Ammon's horn (tissue), 1 donor: ENCODE measurements at regions not wholly inside any gene's neighbourhood (a gene's known extent, or its start where the extent isn't known, plus 50 kb on each side); places are given as distances from the start of the nearest gene placed in this dataset.
"Not testable (repeated sequence)": the region's sequence is repeated elsewhere in the genome, so short reads cannot be mapped to it uniquely, and the experiment has no call there.

Experiments
- DNase-seq: peaks from one replicate; pipeline ENCODE4 v3.0.0-alpha.2; 2016; ENCODE audit warnings: low spot score

DNA sequence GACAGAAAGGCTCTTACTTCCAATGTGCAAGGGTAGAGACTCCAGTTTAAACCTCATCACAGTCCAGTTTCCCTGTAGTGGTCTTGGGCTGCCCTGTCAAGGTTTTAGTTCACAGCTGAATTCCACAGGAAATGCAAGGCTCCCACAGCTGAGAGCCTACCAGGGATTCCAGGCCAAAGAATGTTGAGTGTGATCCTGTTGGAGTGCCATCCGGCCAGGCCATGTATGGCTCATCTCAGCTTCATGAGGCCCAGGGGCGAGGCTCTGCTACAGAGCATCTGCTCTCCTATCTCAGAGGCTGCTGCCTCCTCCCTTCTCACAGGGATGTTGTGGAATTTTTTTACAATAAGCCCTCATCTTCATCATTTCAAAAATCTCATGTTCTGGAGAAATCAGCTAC is 239.8 kb upstream of the CCL2 start:
- DNase-seq = no peak

DNA sequence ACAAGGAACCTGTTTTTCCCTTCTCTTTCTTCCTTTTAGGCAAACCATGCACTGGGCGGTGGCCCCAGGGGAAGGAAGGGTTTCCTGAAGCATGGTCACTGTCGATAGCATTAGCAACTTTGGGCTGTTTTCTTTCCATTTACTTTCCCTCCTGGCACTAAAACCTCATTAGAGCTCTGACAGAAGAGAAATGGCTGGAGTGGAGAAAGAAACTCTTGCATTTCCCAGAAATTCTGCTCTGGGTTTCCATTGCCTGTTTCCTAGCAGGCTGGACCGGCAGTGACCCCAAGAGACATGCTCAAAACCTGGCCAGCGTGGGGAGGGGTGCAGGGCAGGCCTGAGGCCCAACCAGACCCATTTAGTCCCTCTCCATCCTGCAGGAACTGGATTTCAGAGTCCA is 230.7 kb upstream of the CCL2 start:
- DNase-seq = peak; percentile 53

DNA sequence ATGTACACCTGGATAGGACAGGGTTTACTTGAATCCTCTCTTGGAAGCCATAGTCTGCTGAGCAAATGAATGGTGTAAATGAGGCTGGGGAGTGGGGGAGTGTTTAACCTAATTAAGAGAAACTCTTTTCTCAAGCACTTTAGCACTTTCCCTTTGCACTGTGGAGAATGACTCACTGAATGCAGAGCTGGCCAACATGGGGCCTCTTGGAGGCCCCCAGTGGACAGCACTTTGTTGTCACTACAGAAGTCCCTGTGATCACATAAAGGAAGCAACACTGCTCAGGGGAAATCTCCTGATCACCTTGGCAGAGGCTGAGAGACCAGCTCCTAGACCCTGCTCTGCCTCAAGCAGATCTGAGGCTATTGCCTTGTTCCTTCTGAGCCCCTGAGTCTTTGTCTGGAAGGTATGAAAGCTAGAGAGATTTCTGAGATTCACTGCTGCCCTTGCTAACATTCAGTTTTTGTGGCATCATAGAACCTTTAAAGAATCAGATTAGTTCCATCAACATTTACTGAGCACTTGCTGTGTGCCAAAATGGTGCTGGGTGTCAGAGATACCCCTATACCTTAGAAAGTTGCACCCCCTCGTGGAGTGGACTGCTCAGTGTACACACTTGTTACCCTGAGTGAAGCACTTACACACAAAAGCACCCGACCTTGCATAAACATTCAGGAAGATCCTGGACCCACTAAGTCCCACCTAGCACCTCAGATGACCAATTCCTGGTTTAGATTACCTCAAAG is 230.1 kb upstream of the CCL2 start:
- no peak for DNase-seq

DNA sequence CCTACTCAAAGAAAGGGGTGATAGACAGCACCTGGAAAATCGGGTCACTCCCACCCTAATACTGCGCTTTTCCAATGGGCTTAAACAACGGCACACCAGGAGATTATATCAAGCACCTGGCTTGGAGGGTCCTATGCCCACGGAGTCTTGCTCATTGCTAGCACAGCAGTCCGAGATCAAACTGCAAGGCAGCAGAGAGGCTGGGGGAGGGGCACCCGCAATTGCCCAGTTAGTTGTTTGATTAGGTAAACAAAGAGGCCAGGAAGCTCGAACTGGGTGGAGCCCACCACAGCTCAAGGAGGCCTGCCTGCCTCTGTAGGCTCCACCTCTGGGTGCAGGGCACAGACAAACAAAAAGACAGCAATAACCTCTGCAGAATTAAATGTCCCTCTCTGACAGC is 224.5 kb upstream of the CCL2 start:
- DNase-seq = not testable (repeated sequence)

DNA sequence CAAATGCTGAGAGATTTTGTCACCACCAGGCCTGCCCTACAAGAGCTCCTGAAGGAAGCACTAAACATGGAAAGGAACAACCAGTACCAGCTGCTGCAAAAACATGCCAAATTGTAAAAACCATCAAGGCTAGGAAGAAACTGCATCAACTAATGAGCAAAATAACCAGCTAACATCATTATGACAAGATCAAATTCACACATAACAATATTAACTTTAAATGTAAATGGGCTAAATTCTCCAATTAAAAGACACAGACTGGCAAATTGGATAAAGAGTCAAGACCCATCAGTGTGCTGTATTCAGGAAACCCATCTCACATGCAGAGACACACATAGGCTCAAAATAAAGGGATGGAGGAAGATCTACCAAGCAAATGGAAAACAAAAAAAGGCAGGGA is 222.8 kb upstream of the CCL2 start:
- not testable (repeated sequence) for DNase-seq

DNA sequence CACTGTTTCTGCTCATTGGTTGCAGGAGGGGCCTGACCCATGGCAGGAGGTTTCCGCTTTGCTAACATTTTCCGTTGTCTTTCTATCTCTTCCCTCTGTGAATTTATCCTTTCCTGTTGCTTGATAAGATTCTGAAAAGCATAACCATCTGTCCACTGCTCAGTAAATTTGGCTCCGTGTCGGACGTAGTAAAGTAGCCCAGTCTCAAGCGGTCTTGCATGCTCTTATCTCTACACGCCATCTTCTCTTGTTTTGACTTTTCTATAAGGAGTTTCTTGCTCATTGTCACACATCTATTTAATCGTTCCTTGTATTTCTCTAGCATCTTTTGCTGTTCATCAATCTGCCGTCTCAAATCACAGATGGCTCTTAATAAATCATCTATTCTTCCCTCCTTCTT is 216.3 kb upstream of the CCL2 start:
- not testable (repeated sequence) for DNase-seq

DNA sequence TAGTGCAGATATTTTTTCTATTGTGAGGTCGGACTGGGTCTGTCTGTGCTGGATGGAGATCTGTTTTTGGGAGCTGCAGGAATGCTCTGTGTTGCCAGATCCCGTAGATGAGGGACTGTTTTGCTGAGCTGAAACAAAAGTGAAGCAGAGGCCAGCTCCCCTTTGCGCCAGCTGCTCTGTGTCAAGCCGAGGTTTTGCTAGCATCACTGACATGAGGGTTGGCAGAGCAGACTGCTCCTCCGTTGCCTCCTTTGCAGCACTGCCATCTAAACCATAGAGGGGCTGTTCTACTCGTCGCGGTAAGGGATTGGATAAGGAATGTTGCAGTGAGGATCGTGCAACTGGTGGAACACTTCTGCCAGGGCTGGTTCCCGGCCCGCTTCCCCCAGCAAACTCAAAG is 215.9 kb upstream of the CCL2 start:
- DNase-seq = not testable (repeated sequence)

DNA sequence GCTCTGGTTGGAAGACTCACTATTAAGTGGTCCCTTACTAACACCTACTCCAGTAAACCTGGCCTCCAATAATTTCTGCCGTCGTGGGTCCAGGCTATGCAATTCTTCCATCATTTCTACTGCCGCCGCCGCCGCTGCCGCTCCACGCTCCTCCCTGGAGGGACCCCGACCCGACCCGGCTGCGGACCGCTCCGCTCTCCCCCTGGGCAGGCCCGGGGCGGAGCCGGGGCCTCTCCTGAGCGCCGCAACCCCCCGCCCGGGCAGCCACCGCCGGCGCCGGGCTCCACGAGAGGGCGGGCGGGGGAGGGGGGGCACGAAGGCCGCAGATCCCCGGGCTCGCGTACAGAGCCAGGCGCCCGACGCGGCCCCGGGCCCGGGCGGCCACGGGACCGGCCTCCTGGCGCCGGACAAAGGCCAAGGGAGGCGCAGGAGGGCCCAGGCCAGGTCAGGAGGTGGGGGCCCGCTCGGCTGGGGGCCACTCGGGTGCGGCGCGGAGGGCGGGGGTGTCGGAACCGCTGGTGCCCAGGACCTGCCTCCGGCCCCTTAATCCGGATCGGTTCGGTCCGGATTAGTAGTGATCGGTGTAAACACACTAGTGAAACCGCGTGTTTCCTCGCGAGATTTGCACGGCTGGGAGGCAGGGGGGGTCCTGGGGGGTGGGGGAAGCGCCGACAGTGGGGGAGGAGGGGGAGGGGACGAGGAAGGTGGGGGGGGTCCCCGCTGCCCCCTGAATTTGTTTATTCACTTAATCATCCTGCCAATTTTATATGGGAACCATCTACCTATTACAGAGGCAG is 215.1 kb upstream of the CCL2 start:
- not testable (repeated sequence) for DNase-seq

DNA sequence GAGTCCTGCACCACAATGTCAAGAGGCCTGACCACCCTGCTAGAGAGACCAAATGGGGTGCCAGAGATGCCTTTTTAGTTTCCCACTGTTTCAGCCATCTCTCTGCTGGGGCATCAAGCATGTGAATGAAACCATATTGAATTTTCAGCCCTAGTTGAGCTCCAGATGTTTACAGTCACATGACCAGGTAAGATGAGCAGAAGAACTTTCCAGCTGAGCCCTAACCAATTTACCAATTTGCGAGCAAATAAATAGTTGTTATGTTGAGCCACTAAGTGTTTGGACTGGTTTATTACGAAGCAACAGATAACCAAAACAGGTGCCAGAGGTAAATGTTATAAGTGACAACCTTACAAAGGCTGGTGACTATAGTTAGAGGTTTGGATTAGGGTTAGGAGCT is 209.1 kb upstream of the CCL2 start:
- no peak for DNase-seq

DNA sequence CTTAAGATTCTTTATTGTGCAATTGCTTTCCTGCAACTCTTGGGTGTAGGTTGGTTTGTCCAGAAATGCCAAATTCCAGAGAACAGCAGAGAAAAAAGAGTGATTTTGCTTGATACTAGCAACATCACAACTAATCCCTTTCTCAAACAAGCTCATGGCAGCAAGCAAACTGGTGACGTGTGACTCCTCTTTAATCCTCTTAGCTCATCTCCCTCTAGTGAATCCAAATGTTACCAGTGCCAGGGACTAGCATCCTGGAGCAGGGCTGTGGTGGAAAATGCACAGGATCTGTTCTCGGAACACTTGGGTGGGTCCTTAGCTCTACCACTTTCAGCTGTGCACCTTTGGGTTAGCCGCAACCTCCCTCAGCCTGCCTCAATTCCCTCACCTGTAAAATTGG is 204.0 kb upstream of the CCL2 start:
- DNase-seq = no peak

DNA sequence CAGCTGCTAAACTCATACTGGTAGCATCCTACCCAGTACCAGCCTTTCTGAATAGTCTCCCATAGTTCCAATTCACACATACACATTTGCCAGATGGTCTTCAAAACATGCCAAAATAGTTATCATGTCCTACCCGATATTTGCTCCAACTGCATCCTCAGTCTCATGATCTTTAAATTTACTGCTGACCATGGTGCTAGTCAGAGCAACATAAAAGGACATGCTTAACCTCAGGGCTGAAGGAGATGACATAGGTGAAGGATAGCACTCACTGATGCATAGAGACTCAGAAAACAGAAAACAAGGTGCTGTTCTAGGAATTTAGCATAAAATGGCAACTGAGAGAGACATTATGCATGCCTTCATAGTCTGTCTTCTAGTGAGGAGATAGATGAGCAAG is 200.6 kb upstream of the CCL2 start:
- DNase-seq = no peak

DNA sequence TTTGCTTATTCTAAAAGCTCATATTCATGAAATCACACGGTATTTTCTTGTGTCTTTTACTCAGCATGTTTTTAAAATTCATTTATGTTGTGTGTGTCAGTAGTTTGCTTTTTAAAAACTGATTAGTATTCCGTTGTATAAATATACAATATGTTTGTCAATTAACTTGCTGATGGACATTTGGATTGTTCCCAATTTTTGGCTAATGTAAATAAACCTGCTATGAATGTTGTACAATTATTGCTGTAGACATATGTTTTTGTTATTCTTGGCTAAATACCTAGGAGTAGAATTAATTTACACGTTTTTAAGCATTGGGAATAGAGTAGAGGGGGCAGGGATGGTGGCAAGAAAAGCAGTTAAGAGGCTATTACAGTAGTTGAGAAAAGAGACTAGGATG is 199.5 kb upstream of the CCL2 start:
- DNase-seq = no peak

DNA sequence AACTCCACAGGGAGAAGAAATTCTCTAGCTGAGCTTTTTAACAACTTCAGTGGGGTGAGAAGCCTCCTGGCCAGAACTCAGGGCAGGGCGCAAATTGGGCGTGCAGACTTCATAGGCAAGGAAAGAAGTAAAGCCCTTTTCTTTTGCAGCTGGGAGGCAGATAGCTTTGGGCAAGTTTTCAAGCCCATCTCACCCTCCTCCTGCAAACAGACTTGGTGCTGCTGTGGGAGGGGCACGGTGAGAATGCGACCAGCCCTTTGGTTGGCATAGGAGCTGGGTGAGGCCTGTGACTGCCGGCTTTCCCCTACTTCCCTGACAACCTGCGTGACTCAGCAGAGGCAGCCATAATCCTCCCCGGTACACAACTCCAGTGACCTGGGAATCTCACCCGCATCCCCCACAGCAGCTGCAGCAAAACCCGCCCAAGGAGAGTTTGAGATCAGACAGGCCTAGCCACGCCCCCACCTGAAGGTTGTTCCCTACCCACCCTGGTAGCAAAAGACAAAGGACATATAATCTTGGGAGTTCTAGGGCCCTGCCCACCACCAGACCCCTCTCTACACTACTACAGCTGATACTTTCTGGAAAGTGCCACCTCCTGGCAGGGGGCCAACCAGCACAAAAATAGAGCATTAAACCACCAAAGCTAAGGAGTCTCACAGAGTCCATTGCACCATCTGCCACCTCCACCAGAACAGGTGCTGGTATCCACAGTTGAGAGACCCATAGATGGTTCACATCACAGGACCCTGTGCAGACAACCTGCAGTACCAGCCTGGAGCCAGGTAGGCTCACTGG is 195.5 kb upstream of the CCL2 start:
- DNase-seq = no peak

DNA sequence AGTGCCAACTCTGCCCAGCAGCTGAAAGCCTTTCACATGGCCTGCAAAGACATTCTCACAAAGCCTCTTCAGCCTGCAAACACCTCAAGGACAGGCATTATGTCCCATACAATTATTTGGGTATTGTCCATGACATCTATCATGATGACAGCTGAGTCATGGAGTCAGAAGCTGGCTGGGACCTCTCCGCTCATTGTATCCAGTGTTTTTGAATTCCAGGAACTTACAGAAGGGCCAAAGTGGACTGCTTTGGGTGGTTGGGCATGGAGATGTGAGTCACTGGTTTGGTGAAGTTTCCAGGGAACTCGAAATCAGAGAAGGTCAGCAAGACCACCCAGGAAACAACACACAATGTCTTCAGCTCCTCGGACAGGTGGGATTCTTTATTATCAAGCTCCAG is 188.6 kb upstream of the CCL2 start:
- no peak for DNase-seq

DNA sequence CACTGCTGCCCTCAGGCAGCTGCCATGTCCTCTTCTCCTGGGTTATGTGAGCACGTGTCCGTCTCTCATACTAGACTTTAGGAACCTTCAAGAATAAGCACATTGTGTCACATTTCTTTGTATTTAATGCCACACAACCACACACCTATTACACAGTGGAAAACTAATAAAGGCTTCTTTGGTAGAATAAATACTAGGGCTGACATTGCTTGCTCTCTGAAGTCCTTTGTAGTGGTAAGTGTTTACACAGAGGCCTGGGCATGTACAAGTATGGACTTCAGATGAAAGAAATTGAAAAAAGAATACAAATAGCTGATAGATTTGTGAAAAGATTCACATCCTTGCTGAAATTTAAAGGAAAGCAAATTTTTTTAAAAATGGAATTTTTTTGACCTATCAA is 188.1 kb upstream of the CCL2 start:
- no peak for DNase-seq

DNA sequence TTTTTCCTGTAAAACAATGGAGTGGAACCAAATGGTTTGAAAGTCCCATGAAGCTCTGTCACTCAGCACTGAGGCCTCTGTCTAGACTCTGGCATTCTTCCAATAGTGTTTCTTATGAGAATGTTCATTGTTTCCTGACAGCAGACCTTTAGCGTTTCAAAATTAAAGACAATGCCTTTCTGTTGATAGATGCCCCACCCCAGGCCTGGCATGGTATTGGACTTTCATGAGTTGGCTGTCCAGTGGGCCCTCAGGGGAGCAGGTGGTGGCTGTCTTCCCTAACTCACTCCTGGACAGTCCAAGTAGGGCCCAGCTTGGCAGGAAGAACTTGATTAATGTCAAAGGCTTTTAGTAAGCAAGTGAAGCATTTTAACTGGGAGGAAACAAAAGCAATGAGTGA is 186.5 kb upstream of the CCL2 start:
- DNase-seq = peak; percentile 20

DNA sequence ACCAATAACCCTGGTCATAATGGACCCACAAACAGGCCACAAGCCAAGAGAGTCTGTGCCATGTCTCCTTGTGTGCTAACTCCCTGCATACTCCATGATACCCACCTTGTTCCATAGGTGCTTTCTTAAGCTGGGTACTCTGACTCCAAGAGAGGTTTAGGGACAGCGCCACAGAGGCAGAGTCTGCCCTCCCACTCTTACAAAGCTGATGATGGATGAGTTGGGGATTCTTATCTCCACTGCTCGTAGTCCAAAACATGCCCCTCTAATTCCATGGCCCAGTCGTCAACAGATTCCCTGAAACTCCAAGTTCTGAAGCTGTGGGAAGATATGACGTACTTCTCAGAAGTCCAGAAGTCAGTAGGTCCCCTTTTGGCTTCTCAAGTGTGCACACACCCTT is 184.4 kb upstream of the CCL2 start:
- DNase-seq = no peak

DNA sequence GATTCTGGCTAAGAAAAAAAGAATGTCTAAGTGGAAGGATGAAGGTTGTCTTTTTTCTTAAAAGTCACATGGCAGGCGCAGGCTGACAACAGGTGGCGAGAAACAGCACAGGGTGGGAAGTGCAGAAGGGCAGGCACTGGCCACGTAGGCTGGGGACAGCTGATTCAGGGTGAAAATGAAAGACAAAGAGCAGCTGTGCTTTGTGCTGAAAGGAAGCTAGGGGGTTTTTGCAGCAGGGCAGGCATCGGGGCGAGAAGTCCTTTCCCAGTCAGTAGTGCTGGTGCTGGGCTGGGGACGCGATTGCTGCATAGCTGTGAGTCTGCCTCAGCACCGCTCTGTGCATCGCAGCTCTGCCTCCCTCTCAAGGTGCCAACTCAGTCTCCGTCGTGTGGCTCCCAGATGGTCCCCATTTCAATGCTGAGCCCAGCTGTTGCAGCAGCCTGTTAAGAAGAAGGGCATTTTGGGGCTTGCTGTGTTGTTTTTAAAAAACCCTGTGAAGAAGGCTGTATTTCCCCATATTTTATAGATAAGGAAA is 183.1 kb upstream of the CCL2 start:
- no peak for DNase-seq

DNA sequence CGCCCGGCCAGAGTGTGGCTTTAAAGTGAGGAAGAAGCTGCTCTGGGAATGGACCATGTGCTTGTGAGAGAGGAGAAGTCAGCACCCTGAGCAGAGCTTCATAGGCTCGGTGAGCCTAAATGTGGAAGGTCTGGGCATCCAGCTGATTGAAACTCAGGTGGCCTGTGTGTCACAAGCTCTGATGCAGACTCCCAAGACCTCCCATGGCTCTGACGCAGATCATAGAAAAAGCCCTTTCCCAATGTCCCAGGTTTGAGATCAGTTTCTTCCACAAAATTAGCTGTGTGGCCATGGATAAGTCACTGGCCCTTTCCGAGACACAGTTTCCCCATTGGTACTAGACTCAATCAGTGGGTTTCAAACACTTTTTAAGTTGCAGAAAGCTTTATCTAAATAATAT is 180.0 kb upstream of the CCL2 start:
- no peak for DNase-seq

DNA sequence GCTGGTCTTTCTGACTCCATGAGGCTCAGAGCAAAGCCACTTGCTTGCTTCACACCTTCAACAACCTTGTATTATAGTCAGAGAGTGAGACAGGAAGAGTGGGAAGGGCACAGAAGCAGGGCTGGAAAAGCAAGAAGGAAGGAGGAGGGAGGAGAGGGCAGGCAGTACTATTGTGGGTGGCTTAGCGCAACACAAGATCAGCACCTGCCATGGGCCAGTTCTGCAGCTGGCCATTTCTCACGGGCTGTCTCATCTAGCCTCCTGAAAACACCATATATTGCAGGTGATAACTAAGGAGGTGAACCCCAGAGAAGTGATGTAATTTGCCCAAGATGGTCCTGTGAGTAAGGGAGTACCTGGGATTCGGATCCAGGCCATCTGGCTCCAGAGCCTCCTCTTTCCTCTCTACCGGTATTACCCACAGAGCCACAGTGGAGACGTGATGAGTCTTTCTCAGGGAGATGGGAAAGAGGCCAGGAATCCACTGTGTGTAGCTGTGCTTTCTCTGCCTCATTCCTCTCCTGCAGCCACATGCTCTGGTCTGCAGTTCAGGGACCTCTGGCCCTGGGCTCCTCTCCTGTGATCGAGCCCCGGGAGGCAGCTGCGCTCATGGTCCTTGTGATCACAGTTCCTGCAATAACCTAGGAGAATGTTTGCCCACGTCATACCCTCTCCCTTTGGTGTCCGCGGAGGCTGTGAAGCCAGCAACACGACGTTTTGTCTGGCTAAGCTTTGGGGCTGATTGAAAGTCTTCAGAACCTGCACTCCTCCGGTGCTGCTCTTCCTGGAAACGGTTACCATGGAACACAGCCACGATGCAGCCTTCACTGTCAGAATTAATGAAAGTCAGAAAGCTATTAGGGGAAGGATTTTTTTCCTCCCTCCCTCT is 178.1 kb upstream of the CCL2 start:
- peak; percentile 30 for DNase-seq

DNA sequence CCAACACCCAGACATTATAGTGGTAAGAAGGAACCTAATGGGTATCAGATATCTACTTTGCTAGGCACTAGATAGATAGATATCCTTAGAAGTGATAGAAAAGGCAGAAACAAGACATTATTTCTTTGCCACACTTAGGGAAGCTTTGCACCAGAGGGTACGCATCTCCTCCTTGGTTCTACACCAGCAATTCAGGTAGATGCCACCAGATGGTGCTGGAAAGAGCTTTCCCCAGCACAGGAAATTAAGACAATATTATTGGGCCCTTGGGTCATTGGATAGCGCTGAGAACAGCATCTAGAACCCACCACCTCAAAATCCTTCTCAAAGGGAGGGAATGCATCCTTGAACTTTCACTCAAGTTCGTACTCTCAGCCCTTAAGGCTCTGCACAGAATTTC is 173.8 kb upstream of the CCL2 start:
- no peak for DNase-seq

DNA sequence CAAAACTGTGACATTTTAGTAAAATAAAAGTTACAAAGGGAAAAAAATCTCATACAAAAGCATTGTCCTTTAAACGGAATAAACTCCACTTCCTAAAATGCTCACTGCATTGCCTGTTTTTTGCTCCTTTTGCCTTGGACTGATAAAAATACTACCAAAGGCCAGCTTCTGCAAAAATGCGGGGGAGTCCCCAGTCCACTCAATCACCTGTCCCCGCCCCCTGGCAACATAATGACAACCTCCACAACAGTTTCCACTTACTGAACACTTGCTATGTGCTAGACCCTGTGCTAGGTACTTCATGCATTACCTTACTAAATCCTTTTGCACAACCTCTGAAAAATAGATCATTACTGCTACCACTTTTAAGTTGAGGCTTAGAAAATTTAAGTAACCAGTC is 172.7 kb upstream of the CCL2 start:
- no peak for DNase-seq
